Coronary artery (tissue), 2 donors: ENCODE measurements at regions not wholly inside any gene's neighbourhood (a gene's known extent, or its start where the extent isn't known, plus 50 kb on each side); places are given as distances from the start of the nearest gene placed in this dataset.
"Not testable (repeated sequence)": the region's sequence is repeated elsewhere in the genome, so short reads cannot be mapped to it uniquely, and the experiment has no call there.

Experiments
- DNase-seq: peaks from one replicate; pipeline ENCODE4 v3.0.0-alpha.2; 2017; ENCODE audit warnings: low spot score
- H3K27ac ChIP-seq, 2 donors: fragments of 200-600 bp; sonication (generic); one replicate each; pipeline ENCODE4 v1.5.1; 2016 to 2019
- H3K4me3 ChIP-seq: fragments of 200-600 bp; sonication (generic); 2 replicates; pipeline ENCODE4 v1.5.1; 2016; ENCODE audit warnings: mild to moderate bottlenecking, moderate library complexity

DNA sequence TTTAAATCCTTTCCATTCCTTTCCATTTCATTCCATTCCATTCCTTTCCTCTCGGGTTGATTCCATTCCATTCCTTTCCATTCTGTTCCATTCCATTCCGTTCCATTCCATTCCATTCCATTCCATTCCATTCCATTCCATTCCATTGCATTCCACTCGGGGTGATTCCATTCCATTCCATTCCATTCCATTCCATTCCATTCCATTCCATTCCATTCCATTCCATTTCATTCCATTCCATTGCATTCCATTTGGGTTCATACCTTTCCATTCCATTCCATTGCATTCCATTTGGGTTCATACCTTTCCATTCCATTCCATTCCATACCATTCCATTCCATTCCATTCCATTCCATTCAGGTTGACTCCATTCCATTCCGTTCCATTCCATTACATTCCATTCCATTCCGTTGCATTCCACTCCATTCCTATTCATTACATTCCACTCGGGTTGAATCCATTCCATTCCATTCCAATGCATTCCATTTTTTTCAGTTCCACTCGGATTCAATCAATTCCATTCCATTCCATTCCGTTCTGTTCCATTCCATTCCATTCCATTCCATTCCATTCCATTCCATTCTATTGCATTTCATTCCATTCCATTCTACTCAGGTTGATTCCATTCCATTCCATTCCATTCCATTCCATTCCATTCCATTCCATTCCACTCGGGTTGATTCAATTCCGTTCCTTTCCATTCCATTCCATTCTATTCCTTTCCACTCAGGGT, 164.4 kb downstream of the CWH43 start:
- not testable (repeated sequence) for DNase-seq, H3K27ac ChIP-seq, H3K4me3 ChIP-seq

DNA sequence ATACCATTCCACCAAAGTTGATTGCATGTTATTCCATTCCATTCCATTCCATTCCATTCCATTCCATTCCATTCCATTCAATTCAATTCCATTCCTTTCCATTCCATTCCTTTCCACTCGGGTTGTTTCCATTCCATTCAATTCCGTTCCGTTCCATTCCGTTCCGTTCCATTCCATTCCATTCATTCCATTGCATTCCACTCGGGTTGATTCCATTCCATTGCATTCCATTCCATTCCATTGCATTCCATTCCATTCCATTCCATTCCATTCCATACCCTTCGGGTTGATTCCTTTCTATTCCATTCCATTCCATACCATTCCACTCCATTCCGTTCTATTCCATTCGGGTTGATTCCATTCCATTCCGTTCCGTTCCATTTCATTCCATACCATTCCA, 166.9 kb downstream of the CWH43 start:
- H3K4me3 ChIP-seq, H3K27ac ChIP-seq, DNase-seq: not testable (repeated sequence)

- DNase-seq, result peak; percentile 96
- H3K4me3 ChIP-seq, result not testable (repeated sequence)
Measured at GRCh38 chr4:49154308-49155103, 168.4 kb downstream of the CWH43 start.

DNA sequence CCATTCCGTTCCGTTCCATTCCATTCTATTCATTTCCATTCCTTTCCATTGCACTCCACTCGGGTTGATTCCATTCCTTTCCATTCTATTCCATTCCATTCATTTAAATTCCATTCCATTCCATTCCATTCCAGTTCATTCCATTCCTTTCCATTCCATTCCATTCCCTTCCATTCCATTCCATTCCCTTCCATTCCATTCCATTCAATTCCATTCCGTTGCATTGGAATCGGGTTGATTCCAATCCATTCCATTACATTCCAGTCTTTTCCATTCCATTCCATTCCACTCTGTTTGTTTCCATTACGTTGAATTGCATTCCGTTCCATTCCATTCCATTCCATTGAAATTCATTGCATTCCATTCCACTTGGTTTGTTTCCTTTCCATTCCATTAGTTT, 169.2 kb downstream of the CWH43 start:
- not testable (repeated sequence) for DNase-seq, H3K4me3 ChIP-seq, H3K27ac ChIP-seq

More at GRCh38 chr4:49154308-49155103, 168.4 kb downstream of the CWH43 start:
- H3K27ac ChIP-seq, result not testable (repeated sequence)

DNA sequence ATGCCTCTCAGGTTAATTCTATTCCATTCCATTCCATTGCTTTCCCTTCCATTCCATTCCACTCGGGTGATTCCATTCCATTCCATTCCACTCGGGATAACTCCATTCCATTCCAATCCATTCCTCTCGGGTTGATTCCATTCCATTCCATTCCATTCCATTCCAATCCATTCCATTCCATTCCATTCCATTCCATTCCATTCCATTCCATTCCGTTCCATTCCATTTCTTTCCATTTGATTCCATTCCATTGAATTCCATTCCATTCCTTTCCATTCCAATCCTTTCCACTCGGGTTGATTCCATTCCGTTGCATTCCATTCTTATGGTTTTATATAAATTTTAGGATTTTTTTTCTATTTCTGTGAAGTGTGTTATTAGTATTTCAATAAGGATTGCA, 170.2 kb downstream of the CWH43 start:
- H3K27ac ChIP-seq, DNase-seq, H3K4me3 ChIP-seq: not testable (repeated sequence)

GRCh38 chr4:49157630-49158029, 171.6 kb downstream of the CWH43 start:
- not testable (repeated sequence) for DNase-seq, H3K27ac ChIP-seq, H3K4me3 ChIP-seq

GRCh38 chr4:49161111-49161541, 175.1 kb downstream of the CWH43 start:
- H3K27ac ChIP-seq, H3K4me3 ChIP-seq, DNase-seq: not testable (repeated sequence)

- DNase-seq, H3K27ac ChIP-seq, H3K4me3 ChIP-seq: not testable (repeated sequence)
Measured at GRCh38 chr4:49164916-49165315, 178.8 kb downstream of the CWH43 start.

DNA sequence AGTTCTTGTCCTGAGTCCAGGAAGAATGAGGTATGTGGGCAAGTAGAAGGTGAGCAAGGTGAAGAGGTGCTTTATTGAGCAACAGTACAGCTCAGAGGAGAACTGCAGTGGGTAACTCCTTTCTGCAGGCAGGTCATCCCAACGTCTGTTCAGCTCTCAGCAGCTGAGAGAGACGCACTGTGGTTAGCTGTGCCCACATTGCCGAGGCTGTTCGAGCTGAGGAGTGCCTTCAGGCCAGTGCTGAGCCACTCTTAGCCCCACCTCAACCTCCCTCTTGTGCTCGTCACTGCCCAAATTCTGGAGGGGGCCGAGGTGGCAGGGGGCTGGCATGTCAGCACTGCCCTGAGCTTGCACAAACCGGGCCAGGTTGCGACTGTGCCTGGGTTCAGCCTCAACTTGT, 191.8 kb downstream of the CWH43 start:
- not testable (repeated sequence) for H3K4me3 ChIP-seq, H3K27ac ChIP-seq, DNase-seq

DNA sequence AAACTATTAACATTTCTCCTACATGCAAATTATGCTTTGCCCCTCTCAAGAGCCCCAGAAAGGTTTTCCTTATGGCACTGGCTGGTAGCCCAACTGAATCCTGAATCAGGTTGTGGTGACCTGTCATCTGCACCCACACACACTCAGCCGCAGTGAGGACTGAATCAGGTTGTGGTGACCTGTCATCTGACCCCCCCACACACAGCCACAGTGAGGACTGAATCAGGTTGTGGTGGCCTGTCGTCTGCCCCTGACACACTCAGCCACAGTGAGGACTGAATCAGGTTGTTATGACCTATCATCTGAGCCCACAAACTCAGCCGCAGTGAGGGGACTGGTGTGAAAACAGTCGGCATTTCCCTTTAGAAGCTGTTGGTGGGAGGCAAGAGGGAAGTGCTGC, 195.0 kb downstream of the CWH43 start:
- not testable (repeated sequence) for H3K4me3 ChIP-seq, DNase-seq, H3K27ac ChIP-seq

GRCh38 chr4:49211396-49212194, 225.5 kb downstream of the CWH43 start:
- not testable (repeated sequence) for H3K27ac ChIP-seq, DNase-seq, H3K4me3 ChIP-seq

- H3K4me3 ChIP-seq, H3K27ac ChIP-seq, DNase-seq: not testable (repeated sequence)
Measured at GRCh38 chr4:49213250-49213649, 227.2 kb downstream of the CWH43 start.

- H3K4me3 ChIP-seq, DNase-seq, H3K27ac ChIP-seq: not testable (repeated sequence)
Measured at GRCh38 chr4:49213750-49214149, 227.7 kb downstream of the CWH43 start.

DNA sequence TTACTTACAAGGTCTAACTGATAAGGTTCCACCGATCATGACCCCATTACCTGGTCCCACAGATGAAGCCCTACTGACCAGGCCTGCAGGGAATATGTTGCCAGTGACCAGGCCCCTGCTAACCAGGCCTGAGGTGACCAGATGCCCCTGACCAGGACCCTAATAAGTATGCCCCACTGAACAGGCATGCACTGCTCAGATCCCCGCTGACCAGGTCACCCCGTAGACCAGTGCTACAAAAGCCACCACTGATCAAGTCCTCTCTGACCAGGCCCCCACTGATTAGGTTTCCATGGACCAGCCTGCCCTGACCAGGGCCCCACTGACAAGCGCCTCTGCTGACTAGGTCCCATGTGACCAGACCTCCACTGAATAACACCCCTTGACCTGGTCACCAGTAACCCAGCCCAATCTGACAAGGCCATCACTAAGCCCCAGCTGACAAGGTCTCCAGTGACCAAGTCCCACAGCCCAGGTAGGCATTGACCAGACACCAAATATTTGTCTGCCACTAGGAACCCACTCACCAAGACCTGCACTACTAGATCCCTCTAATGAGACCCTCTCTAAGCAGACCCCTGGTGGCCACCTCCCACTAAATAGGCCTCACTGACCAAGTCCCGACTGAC, 228.5 kb downstream of the CWH43 start:
- not testable (repeated sequence) for H3K27ac ChIP-seq, H3K4me3 ChIP-seq, DNase-seq

GRCh38 chr4:49215082-49215479, 229.0 kb downstream of the CWH43 start:
- not testable (repeated sequence) for H3K4me3 ChIP-seq, DNase-seq, H3K27ac ChIP-seq

DNA sequence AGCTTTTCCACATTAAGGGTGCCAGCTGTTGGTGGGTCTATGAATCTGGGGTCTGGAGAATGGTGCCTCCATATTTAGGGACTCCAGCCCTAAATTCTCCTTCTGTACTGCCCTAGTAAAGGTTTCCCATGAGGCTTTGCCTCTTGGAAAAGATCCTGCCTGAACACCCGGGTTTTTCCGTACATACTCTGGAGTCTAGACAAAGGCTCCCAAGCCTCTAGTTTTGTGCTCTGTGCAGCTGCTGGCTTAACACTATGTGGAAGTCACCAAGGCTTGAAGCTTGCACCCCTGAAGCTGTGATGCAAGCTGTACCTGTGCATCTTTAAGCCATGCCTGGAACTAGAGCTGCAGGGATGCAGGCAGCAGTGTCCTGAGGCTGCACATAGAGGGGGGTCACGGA, 230.5 kb downstream of the CWH43 start:
- H3K27ac ChIP-seq, DNase-seq, H3K4me3 ChIP-seq: not testable (repeated sequence)
